HG03457 (cell line): ENCODE measurements at regions not wholly inside any gene's neighbourhood (a gene's known extent, or its start where the extent isn't known, plus 50 kb on each side); places are given as distances from the start of the nearest gene placed in this dataset.

Experiments
- ATAC-seq: cut with Tn5 transposase; IDR thresholded peaks from one replicate; pipeline ENCODE4 v1.9.1; 2021; ENCODE audit warnings: moderate number of reproducible peaks; ENCODE audit not compliant: unreplicated experiment

DNA sequence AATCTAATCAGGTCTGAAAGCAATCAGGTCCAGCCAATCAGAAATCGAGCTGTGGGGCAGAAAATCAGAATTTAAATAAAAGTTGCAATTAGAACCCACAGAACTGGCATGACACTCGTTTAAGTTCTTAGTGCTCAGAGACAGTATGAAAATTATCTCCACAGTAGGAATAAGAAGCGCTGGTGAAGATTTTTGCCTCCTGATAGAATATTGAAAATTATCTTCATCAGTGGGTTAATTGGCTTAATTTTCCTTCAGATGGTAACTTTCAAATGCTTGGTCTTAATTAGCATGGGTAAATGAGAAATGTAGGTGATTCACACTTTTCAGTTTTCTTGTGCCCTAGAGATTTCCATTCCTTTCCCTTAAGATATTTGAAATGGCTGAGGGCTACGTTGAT, 109.1 kb upstream of the MDFIC2 start:
- no peak for ATAC-seq

DNA sequence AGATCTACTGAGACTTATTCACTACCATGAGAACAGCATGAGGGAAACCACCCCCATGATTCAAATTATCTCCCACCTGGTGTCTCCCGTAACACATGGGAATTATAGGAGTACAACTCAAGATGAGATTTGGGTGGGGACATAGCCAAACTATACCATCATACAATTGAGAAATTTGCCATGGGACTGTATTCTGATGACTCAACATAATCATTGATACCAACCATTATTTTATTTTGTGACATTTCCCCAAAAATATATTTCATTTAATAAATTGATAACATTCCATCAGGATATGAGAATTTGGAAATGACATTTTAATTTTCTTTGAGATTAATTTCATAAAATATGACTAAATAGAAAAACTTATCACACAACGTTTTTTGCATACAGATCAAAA, 96.6 kb upstream of the MDFIC2 start:
- no peak for ATAC-seq

- ATAC-seq = no peak
Measured at GRCh38 chr3:70400194-70400593, 87.8 kb upstream of the MDFIC2 start.

- no peak for ATAC-seq
Measured at GRCh38 chr3:70393881-70394612, 81.6 kb upstream of the MDFIC2 start.

- no peak for ATAC-seq
Measured at GRCh38 chr3:70392227-70392626, 79.8 kb upstream of the MDFIC2 start.

GRCh38 chr3:70387889-70388288, 75.5 kb upstream of the MDFIC2 start:
- ATAC-seq = no peak

DNA sequence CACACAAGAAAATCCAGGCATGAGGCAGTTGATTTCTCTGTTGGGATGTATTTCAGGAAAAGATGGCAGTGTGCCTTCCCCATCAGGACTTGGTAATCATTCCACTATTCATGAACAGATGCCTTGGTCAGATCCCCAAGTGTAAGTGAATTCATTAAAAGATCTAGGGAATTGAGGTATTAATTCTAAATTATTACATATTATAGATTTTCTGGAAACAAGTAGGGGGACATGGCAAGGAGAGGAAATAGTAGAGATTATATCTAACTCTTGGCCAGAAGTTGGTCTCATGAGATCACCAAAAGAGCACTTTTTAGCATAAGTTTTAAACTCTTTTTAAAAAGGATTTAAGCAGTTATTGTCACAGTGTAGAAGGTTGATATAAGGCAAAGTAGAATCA, 74.4 kb upstream of the MDFIC2 start:
- ATAC-seq = no peak

- ATAC-seq = no peak
Measured at GRCh38 chr3:70386043-70386442, 73.6 kb upstream of the MDFIC2 start.

DNA sequence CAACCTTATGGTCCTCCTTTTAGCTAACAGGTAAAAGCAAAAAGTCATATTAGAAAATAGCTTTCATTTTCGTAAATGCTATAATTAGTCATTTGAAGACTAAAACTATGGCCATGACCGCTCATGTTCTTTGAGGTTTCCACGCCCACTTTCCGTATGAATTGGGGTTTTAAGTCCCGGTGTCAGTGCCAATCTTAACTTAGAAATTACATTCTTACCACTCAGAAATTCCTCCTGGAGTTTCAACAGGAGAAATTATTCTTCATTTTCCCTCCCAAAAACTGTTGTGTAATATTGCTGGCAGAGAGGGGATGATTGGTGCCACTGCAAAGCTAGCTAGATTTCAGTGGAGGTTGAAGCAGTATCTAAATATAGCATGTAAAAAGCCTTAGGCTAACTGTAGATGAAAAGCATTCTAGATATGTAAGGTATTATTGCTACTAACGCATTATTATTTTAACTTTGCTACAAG, 71.0 kb upstream of the MDFIC2 start:
- ATAC-seq = peak; percentile 97

- no peak for ATAC-seq
Measured at GRCh38 chr3:70374179-70374578, 61.7 kb upstream of the MDFIC2 start.
